EL (cell line): ENCODE measurements at regions not wholly inside any gene's neighbourhood (a gene's known extent, or its start where the extent isn't known, plus 50 kb on each side); places are given as distances from the start of the nearest gene placed in this dataset.

Source experiments
- DNase-seq: peaks from one replicate; pipeline ENCODE4 v3.0.0-alpha.2; 2016

DNA sequence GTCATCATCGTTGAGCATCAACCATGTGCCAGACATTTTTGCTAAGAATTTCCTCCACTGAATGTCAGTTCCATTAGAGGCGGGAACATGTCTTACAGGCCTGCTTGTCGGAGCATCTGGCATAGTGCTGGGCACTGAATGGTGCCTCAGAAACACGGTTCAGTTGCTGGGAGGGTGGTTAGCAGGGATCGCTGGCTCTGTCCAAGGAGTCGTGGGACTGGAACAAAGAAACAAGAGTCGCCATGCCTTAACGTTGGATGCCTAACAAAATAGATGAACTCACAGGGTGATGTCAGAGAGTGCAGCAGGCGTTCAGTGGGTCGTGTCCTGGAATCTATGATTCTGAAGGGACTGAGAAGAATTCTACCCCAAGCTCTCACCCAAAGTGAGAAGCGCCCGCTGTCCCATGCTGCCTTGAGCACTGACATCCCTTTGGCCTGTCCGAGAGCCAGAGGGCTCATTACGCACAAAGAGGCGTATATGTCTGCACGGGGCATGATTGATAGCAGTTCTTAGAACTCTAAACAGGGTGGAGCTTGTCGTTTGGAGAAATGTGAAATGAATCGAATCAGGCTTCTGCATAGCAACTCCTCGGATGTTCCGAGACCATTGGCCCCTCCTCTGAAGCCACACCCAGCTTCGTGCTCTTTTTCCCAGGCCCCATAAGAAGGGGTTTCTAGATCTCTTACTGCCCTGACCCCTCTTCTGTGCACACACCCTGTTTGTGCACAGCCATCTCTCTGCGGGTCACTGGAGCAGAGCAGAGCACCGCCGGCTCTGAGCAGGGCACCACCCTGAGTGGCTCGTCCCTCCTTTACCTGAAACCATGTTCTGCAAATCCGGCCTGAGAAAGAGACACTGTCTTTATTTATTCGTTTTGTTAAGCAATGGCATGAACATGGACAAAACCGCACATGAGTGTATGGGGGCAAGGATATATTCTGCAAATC is 113.1 kb upstream of the B3GAT1 start:
- DNase-seq = no peak

DNA sequence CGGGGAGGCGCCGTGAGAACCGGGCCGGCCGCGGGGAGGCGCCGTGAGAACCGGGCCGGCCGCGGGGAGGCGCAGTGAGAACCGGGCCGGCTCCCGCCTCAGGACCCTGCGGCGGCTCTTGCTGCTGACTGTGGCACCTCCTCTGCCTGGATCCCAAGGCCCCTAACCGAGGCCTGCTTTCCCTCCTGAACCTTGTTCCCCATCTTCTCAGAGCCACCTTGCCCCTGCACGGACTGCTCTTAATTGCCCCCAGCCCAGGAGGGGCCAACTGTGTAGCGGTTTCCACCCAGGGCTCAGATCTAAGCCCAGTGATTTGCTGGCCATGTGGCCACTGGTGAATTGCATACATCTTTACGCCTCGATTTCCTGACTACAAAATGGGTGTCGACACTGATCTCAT is 112.2 kb upstream of the B3GAT1 start:
- no peak for DNase-seq

DNA sequence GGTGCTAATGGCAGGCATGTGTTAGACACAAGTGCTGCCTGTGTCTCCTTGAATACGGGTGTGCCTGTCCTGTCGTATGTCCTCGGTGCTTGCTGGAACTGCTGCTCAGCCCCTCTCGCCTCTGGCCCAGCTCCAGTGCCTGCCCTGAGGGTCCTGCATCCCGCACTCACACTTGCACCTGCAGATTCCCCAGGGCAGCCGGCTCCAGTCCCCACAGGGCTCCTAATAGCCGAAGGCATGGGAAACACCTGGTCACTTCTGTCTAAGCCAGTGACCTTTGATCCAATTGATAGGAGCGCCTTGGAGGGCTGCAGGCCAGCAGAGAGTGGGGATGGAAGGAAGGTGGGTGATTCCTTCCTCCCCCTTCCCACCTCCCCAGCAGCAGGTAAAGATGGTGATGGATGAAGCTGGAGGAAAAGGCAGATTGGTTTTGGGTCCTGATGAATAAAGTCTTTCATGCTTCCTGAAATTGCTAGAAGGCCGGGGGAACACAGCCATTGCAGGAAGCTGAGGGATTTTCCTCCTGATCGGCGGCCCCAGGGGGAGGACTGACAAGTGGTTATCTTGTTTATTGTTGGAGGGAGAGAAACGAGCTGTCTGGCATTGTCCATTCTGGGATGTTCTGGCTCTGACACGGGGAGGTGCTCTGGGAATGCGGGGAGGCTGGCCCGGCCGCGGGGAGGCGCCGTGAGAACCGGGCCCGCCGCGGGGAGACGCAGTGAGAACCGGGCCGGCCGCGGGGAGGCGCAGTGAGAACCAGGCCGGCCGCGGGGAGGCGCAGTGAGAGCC is 110.9 kb upstream of the B3GAT1 start:
- no peak for DNase-seq

DNA sequence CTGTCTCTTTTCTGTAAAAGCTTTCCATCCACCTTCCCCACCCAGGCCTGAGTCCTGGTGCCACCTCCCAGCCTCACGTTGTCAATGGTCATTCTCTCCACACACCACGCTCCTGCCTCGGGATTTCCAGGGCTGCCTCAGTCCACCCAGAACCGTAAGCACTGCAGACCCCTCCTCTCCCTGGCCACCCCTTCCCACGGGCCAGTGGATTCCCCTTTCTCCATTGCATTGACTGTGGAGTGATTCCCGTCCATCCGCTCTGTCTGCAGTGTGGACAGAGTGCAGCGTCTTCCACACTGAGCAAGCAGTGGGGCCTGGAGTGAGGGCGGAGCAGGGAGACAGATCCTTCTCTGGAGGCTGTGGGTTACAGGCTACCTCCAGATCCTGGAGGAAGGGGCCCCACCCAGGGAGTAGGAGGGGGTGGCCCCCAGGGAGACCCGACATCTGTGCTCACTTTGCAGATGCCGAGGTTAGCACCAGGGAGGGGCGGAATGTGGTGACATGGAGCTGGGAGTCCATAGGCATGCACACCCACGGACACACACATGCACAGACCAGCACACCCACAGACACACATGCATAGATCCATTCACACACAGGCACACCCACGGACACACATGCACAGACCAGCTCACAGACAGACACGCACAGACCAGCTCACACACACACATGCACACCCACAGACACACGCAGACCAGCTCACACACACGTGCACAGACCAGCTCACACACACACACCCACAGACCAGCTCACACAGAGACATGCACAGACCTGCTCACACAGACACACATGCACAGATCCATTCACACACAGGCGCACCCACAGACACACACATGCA is 109.6 kb upstream of the B3GAT1 start:
- DNase-seq = no peak

DNA sequence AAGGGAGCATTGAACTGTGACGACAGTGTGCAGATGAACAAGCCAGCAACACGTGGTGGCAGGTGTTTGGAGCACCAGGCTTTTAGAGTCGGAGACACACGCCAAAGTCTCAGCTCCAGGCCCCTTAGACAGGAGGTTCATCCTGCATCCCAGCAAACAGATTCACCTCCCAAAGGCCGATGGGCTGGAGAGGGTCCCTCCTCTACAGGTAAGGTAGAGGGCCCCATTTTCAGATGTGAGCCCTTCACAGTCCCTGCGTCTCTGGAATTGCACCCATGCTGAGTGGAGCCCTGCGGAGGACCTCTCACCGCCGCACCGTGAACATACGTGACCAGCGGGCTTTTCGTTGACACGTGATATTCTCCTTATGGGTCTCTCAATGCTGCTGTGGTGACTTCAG is 109.0 kb upstream of the B3GAT1 start:
- DNase-seq = no peak

DNA sequence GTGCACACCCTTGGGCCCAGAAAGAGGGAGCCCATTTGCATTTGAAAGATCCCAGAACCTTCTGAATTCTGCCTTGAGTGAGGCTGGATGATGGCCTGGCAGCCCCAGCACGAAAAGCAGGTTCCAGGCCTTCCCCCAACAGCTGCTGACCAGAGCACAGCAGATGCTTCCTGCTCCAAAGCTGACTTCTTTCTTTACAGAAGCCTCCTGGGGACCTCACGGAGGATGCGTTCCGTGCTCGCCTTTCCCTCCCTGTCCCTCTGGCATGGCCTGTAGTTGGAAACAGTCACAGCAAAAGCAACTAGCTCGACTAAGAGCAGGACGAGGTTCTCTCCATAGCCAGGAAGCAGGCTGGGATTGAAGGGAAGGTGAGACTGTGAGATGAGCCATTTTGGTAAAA is 107.7 kb upstream of the B3GAT1 start:
- no peak for DNase-seq

DNA sequence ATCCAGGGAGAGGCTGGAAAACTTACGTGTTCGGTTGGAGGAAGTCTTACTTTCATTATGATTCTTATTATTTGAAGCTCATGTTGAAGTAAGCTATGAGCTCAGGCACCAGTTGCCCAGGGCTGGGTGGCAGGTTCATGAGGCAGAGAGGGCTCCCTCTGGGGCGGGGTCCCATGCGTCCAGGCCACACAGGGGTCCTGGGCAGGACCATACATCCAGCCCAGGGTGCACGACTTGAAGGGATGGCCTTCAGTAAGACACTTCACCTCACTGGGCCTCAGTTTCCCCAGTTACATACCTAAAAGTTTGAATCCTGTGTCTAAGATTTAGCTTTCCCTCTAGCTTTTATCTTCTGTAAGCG is 107.3 kb upstream of the B3GAT1 start:
- no peak for DNase-seq

DNA sequence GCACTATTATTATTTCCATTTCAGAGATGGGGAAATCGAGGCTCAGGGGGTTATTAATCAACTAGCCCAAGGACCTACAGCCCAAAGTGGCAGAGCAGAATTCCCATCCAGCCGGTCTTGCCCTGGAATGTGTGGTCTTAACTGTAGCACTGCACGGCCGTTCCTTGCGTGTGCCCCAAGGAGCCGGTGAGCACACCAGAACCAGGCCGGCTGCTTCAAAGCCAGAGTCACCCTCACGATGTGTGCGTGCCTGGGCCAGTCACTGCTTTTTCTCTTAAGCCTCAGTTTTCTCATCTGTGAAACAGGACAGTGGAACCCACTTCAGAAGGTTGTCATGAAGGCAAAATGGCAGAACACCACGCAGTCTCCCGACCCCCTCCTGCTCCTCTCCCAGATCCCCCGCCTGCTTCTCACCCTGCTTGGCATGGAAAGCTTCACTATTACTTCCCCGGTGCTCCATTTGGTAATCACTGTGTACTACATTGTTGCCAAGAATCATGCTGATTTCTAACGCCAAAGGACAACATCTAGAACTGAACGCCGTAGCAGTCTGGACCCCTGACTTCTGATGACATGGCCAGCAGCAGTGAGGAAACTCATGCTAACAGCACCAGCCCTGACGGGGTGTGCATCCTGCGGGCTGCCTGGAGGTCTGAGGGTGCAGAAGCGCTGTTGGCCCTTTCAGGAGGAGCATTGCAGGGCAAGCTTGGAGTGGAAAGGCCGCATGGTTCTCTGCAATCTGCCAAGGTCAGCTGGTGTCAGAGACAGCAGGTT is 106.8 kb upstream of the B3GAT1 start:
- DNase-seq = no peak

DNA sequence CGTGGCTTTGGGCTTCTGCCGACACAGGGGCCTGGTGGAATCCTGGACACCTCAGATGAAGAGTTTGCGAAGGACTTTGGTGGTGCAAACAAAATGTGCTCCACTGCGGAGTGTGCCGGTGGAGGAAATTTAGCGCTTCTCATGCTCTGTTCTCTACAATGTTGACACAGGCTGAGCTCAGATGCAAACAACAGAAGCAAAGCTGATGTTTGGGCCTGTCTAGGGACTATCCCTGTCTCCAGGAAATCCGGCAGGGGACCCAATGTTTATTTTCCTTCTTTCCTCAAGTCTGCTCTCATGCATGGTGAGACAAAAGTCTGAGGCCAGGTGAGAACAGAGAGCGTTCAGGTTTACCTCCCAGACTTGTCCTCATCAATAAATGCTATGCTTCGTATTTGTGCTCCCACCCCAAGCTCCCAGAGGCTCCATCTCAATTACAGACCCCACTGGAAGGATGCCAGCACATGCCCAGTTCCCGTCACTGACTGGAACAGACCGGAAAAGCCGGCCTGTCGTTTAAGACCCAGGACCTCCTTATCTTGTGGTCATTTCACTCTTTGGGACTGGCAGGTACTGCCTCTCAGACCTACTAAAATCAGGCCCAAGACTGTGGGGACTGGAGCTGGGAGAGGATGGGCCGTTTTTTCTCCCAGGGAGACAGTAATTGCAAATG is 105.7 kb upstream of the B3GAT1 start:
- DNase-seq = no peak

DNA sequence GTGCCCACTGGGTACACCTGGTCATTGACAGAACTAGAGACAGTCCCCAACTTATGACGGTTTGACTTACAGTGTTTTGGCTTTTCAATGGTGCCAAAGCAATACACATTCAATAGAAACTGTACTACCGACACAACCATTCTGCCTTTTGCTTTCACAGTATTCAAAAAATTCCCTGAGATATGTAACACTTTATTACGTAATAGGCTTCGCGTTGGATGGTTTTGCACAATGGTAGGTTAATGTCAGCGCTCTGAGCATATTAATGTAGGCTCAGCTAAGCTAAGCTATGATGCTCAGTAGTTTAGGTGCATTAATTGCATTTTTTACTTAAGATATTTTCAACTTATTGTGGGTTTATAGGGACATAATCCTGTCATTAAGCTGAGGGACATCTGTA is 105.1 kb upstream of the B3GAT1 start:
- no peak for DNase-seq

DNA sequence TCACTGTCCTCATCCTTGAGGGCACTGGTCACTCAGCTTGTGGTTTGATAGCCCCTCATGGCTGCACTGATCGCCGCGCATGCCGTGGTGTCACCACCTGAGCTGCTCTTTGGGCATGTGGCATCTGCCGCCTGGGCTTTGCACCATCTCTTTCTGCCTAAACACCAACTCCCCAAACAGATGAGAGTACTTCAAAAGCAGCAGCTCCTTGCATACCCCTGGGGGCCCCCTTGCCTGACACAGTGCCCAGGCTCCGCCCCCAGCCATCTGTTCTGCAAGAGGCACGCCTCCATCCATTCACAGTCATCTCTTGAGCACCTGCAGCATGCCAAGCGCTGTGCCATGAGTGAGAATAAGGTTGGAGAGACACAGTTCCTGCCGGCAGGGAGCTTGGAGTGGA is 104.5 kb upstream of the B3GAT1 start:
- DNase-seq = no peak

DNA sequence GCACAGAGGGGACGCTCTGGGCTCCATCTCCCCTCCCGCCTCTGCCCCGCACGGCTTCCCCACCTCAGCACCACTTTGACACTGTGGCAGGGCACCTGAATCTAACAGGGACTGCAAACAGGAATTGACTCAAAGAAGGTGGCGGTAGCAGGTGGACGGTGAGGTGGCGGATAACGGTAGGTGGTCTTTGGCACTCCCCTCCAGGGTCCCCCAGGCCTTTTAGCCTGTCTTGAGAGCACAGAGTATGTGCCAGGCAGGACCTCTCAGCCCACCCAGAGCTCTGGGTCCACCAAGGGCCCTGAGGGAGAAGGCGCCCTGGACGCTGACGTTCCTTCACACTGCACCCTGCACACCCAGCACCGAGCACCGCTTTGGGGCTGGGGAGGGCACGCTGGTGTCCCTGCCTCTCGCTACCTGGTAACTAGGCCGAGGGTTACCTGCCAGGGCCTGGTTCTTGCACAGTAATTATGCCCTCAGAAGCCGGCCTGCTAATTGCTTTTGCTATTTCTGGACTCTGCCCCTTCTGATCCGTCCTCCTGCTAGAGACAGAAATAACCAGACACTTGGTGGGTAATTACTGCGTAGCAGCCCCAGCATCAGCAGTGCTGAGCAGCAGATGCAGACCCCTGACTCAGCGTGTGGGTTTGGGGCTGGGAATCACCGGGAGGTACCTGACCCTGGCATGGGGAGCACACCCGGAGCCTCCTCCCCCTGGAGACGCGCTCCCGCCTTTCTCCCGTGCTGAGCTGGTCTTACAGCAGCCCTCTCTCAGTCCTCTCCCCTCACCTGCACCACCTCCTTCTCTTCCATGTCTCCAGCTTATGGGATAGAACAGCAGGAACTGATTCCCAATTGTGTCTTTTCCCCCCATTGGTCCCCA is 103.3 kb upstream of the B3GAT1 start:
- no peak for DNase-seq

DNA sequence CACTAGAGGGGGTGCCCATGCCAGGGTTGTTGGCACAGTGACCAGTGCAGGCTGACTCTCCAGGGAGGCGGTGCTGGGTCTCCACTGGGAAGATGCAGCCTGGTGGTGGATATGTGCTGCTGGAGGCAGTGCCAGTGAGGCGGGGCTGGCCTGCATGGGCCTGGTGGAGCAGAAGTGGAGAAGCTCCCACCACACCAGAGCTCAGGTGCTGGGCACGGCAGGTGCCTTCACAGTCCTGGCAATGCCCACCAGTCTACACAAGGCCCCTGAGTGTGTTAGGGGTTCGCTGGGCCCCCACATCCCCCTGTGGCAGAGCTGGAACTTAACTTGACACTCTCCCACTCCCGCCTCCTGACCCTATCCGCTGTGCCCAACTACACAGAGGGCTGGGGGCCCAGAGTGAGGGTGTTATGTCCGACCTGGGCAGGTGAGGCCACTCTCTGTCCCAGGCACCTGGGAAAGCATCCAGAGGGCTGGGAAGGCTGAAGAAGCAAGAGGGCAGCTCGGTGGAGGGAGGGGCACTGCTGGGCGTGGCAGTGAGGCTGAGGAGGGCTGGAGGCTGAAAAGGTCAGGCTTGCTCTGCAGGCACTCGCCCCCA is 102.4 kb upstream of the B3GAT1 start:
- DNase-seq = no peak

DNA sequence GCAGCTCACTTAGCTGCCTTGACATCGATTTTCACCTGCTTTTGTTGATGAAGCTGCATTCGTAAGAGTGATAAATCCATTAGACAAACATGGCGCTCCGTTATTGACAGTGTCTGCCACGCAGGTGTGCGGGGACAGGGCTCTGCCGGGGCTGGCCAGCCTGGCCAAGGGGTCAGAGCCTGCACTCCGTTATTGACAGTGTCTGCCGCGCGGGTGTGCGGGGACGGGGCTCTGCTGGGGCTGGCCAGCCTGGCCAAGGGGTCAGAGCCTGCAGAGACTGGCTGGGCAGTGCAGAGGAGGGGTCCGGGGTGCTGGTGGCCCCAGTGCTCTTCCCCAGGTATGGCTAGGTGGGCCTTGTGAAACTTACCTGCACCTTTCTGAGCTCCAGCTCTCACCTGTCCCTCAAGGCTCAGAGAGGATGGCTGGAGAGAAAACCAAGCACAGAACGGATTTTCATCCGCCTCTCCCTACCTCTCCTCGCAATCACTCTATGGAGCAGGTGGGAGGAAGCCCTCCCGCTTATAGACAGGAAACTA is 101.6 kb upstream of the B3GAT1 start:
- DNase-seq = no peak

DNA sequence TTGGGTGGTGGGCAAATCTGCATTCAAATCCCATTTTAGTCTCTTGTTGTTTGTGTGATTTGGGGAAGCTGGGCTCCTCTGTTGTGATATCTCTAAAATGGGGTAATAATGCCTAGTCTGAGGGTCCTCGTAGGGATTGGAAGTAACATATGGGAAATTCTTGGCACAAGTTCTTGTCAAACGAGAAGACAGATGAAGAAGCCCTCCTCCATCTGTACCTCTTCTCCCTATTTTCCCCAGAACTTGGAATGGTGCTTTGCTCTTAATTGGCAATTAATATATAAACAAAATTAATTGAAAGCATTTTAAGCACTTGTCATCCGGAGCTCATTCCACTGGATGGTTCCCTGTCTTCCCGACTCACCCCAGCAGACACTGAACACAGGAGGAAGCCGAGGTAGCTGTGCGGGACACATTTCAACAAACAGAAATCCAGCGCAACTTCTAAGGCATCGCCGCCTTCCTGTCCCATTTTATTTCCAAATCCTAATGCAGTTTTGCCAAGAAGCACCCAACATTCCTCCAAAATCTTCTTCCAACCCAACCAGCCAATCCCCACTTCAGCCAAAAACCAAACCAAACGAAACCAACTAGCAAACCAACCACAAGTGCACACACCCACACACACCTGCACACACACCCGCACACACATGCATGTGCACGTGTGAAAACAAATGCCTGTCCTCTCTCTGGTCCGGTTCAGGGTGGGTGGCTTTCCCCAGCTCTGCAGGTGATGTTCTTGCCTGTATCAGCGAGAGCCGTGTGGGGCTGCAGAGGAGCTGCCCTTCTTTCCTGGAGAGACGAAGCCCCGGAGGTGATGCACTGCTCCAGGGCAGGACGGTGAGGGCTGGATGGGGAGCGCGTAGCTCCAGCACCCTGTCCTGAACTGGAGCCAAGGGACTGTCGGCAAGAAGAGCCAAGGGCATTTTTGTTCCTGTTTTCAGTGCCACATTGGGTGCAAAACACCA is 100.8 kb upstream of the B3GAT1 start:
- no peak for DNase-seq

DNA sequence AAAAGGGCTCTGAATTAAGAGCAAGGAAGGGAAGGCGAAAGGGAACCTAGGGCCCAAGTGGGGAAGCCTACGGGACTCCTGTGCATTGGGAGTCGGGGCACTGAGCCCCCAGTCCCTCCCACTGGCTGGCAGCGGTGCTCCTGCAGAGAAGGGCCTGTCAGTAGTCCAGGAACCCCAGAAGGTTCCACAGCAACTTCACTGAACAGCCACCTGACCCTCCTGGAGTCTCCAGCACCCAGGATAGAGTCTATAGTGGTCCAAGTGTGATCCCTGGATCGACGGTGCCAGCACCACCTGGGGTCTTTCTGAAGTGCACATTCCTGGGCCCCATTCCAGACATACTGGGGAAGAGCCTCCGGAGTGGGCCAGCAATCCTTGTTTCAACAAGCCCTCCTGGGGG is 100.0 kb upstream of the B3GAT1 start:
- DNase-seq = no peak

DNA sequence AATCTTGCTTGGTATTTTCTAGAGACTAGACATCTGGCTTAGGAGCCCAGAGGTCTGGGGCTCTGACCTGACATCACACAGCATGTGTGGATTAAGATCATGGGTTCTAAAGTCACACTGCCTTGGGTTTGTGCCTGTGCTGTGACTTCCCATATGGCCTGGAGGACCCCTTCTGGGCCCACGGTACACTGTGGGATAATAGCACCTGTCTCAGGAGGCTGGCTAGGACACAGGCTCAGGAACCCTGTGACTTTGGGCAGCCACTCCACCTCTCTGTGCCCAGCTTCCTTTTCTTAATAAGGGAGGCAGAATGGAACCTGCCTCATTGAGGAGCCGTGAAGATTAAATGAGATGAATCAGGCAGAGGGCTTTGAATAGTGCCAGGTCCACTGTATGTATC is 99.2 kb upstream of the B3GAT1 start:
- DNase-seq = no peak

DNA sequence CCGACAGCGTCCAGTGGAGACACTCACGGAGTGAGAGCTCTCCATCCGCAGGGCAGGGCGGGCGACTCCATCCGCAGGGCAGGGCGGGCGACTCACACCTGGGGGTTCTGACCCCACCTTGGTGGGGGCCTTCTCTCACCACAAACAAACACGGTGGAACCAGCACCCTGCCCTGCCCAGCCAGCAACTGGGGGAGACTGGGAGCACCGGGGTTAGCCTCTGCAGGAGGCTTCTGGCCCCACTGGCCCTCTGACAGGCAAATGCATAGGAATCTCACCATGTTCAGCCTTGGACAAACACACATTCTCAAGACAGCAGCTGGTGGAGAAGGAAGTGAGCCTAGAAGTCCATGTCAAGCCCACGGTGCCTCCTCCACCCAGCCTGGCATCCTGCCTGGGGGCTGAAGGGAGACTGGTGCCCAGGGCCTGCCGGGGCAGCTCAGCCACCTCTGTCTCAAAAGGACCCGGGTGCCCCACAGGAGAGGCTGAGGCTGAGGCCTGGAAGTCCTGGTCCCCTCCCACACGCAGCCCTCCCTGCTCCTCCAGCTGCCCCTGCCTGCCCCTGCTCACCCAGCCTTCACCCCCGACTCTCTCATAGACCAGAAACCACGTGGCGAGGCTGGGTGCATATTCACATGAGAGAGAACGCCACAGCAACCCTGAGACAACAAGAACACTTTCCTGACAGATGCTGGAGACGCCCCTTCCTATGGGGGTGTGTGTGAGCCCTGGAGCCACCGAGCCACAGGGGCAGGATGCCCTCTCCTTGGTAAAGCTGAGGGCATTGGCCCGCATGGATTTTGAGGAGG is 98.4 kb upstream of the B3GAT1 start:
- DNase-seq = no peak
